Spleen (tissue), 7 donors: ENCODE measurements at regions not wholly inside any gene's neighbourhood (a gene's known extent, or its start where the extent isn't known, plus 50 kb on each side); places are given as distances from the start of the nearest gene placed in this dataset.

ENCODE experiments used
- POLR2A ChIP-seq, 3 donors: fragments of 450-650 bp; IDR thresholded peaks; one replicate each; pipeline ENCODE4 v1.5.1; 2017; ENCODE audit warnings: antibody characterized with exemption in 3 of 3, mild to moderate bottlenecking in 1 of 3
- POLR2AphosphoS5 ChIP-seq, 3 donors: sonication (generic); formaldehyde crosslinking; IDR thresholded peaks; one replicate each; pipeline ENCODE4 v1.5.1; 2017; ENCODE audit warnings: antibody characterized with exemption in 3 of 3
- TF ChIP-seq, protein P1 (sequence below), 11 experiments: fragments of 200-600 bp in 7 of 11; fragments of 450-650 bp in 4 of 11; sonication (generic) in 4 of 11; IDR thresholded peaks in 8 of 11; conservative IDR thresholded peaks in 3 of 11; 1 replicate in 7 of 11; 2 replicates in 4 of 11; pipeline versions ENCODE4 v1.4.0 to v1.8.0; 2016 to 2021; ENCODE audit warnings: antibody characterized with exemption in 11 of 11, inconsistent platforms in 4 of 11, mild to moderate bottlenecking in 1 of 11
- donor health status: DM: no; HTN: no; CAD: no; lungs with moderate emphysema.
- donor health status: DM: no; HTN: no; CAD: no.
- donor health status: DM: no; HTN: no; CAD: no.

DNA sequence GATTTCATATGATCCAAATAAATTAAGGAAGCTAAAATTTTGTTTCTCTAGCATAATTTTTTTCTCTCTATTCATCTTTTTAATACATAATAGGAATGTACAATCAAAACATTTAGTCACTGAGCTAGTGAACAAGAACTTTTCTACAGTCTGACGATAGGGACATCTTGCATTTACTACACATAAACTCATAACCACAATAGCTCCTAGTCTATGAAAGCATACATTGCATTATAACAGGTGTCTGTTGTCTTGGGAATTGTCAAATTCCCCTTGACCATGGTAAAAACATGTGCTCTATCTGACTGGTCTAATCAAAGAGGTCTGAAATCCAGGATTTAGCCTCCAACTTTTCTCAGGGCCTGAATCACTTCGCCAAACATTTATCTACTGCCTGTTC lies 144.8 kb downstream of the FAM124B start:
- TF ChIP-seq POLR2AphosphoS5 (IDR thresholded peaks at IDR 0.05) (no peak), POLR2A (IDR thresholded peaks at IDR 0.05) (no peak)
- TF ChIP-seq, protein P1, sequence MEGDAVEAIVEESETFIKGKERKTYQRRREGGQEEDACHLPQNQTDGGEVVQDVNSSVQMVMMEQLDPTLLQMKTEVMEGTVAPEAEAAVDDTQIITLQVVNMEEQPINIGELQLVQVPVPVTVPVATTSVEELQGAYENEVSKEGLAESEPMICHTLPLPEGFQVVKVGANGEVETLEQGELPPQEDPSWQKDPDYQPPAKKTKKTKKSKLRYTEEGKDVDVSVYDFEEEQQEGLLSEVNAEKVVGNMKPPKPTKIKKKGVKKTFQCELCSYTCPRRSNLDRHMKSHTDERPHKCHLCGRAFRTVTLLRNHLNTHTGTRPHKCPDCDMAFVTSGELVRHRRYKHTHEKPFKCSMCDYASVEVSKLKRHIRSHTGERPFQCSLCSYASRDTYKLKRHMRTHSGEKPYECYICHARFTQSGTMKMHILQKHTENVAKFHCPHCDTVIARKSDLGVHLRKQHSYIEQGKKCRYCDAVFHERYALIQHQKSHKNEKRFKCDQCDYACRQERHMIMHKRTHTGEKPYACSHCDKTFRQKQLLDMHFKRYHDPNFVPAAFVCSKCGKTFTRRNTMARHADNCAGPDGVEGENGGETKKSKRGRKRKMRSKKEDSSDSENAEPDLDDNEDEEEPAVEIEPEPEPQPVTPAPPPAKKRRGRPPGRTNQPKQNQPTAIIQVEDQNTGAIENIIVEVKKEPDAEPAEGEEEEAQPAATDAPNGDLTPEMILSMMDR (IDR thresholded peaks at IDR 0.05 in 8 of 11, conservative IDR thresholded peaks at IDR 0.05 in 3 of 11), result no peak
